Dermis blood vessel endothelial cell (primary cell): ENCODE measurements at regions not wholly inside any gene's neighbourhood (a gene's known extent, or its start where the extent isn't known, plus 50 kb on each side); places are given as distances from the start of the nearest gene placed in this dataset.
"Not testable (repeated sequence)": the region's sequence is repeated elsewhere in the genome, so short reads cannot be mapped to it uniquely, and the experiment has no call there.

Experiments
- DNase-seq: peaks from one replicate; pipeline ENCODE4 v3.0.0; 2010

GRCh38 chr3:8020047-8020841 is 481.4 kb upstream of the LMCD1 start:
- no peak for DNase-seq

GRCh38 chr3:8027954-8028353 is 473.7 kb upstream of the LMCD1 start:
- DNase-seq: no peak

GRCh38 chr3:8050283-8050682 is 451.3 kb upstream of the LMCD1 start:
- no peak for DNase-seq

GRCh38 chr3:8052659-8053058 is 449.0 kb upstream of the LMCD1 start:
- no peak for DNase-seq

- not testable (repeated sequence) for DNase-seq
These were observed 433.5 kb upstream of the LMCD1 start for GRCh38 chr3:8068135-8068534.

GRCh38 chr3:8069471-8069870 is 432.2 kb upstream of the LMCD1 start:
- no peak for DNase-seq

- no peak for DNase-seq
These were observed 431.6 kb upstream of the LMCD1 start for GRCh38 chr3:8070011-8070410.

GRCh38 chr3:8074740-8075139 is 426.9 kb upstream of the LMCD1 start:
- DNase-seq: not testable (repeated sequence)

GRCh38 chr3:8077126-8077525 is 424.5 kb upstream of the LMCD1 start:
- DNase-seq: no peak

GRCh38 chr3:8080464-8080863 is 421.2 kb upstream of the LMCD1 start:
- no peak for DNase-seq

- DNase-seq: no peak
These were observed 416.1 kb upstream of the LMCD1 start for GRCh38 chr3:8085498-8085897.

- no peak for DNase-seq
These were observed 413.7 kb upstream of the LMCD1 start for GRCh38 chr3:8087951-8088350.

- DNase-seq: no peak
These were observed 407.2 kb upstream of the LMCD1 start for GRCh38 chr3:8094415-8094814.

- DNase-seq: peak; percentile 10
These were observed 405.9 kb upstream of the LMCD1 start for GRCh38 chr3:8095724-8096123.

GRCh38 chr3:8097690-8098089 is 403.9 kb upstream of the LMCD1 start:
- DNase-seq: no peak

- no peak for DNase-seq
These were observed 397.7 kb upstream of the LMCD1 start for GRCh38 chr3:8103954-8104353.

- no peak for DNase-seq
These were observed 394.7 kb upstream of the LMCD1 start for GRCh38 chr3:8106921-8107320.

- peak; percentile 88 for DNase-seq
These were observed 390.4 kb upstream of the LMCD1 start for GRCh38 chr3:8110966-8111798.

- no peak for DNase-seq
These were observed 389.0 kb upstream of the LMCD1 start for GRCh38 chr3:8112587-8112986.

- DNase-seq: no peak
These were observed 388.0 kb upstream of the LMCD1 start for GRCh38 chr3:8113626-8114025.

- no peak for DNase-seq
These were observed 372.9 kb upstream of the LMCD1 start for GRCh38 chr3:8128686-8129085.

- no peak for DNase-seq
These were observed 365.1 kb upstream of the LMCD1 start for GRCh38 chr3:8136553-8136952.

- no peak for DNase-seq
These were observed 358.4 kb upstream of the LMCD1 start for GRCh38 chr3:8143186-8143585.

GRCh38 chr3:8145661-8146060 is 356.0 kb upstream of the LMCD1 start:
- DNase-seq: no peak
